ENCODE measurements at regions not wholly inside any gene's neighbourhood (a gene's known extent, or its start where the extent isn't known, plus 50 kb on each side); places are given as distances from the start of the nearest gene placed in this dataset.

DNA sequence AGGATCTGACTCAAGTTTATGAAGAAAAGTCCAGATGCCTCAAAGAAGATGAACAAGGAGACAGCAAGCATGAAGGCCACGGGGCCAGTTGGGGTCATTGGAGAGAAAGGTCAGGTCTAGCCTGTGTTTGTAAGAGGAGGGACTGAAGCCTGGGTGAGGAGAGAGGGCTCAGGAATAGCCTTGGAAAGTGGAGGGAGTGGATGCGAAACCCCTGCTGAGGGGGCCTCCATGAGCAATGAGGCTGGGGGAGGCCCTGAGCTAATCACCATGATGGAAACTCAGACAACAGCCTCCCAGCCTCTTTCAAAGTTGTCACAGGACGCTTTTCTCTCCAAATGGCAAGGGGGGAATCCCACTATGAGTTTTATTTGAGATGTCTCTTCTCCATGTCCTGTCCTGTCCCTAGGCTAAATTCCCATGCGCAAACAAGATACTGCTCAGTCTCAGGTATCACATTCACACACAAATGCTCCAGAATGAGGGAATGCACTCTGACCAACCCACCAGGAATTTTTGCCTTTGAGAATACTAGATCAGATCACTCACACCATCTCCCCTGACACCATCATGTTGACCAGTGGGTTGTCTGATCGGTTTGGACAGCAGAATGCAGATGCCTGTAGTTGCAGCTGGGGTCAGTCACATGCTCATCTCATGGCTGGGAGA lies 51.3 kb upstream of the TOP3B start:
- no TSS peak for BruUV-seq (replicated peaks)
- Histone ChIP-seq H3K27me3 (ENCODE audit: control insufficient read depth in 2 of 2, insufficient read depth in 2 of 2, low read length in 2 of 2) (no peaks in the 10 kb centered on the region), H3K4me2 (ENCODE audit: insufficient read depth, low read length) (no peak overlapping the region), H3K27ac (ENCODE audit: insufficient read depth, low read depth, low read length) (no peak overlapping the region), H4K20me1 (replicated peaks; ENCODE audit: control insufficient read depth, extremely low read depth, insufficient read depth, low read length) (no peaks in the 10 kb centered on the region), H3K9me1 (replicated peaks; ENCODE audit: control insufficient read depth, extremely low read depth, insufficient read depth, low read length) (no peaks in the 10 kb centered on the region), H3K4me3 (replicated peaks in 1 of 3; ENCODE audit: insufficient read depth in 1 of 3, low read depth in 1 of 3, low read length in 3 of 3) (no peak overlapping the region), H3K79me2 (ENCODE audit: control insufficient read depth, insufficient read depth, low read length) (no peaks in the 10 kb centered on the region), H2AFZ (ENCODE audit: low read depth, low read length) (no peak overlapping the region), H3K4me1 (ENCODE audit: control insufficient read depth, extremely low read depth, insufficient read depth, low read length) (no peaks in the 10 kb centered on the region), H3K36me3 (ENCODE audit: control insufficient read depth in 2 of 2, extremely low read depth in 1 of 2, insufficient read depth in 2 of 2, low read length in 2 of 2) (no peaks in the 10 kb centered on the region), H3K9ac (replicated peaks; ENCODE audit: extremely low read depth, insufficient read depth, low read length) (no peak overlapping the region), H3K9me3 (replicated peaks; ENCODE audit: control insufficient read depth, insufficient read depth, low read length) (no peaks in the 10 kb centered on the region)
- no peak for TF ChIP-seq MAX (IDR thresholded peaks at IDR 0.05; ENCODE audit: insufficient read depth, insufficient read length)
- TF ChIP-seq FOS (IDR thresholded peaks at IDR 0.05; ENCODE audit: borderline replicate concordance, insufficient read depth, low read length): no peak
- TF ChIP-seq POLR2AphosphoS5 (IDR thresholded peaks at IDR 0.05; ENCODE audit: insufficient read depth, low read depth, low read length): no peak
- TF ChIP-seq GATA2 (IDR thresholded peaks at IDR 0.05; ENCODE audit: insufficient read depth, insufficient read length, low read depth, low read length): no peak
- TF ChIP-seq EZH2 (IDR thresholded peaks at IDR 0.05; ENCODE audit: borderline replicate concordance, low read depth, low read length, severe bottlenecking): no peak
- TF ChIP-seq CTCF (IDR thresholded peaks at IDR 0.05; ENCODE audit: extremely low read depth in 1 of 2, insufficient read depth in 1 of 2, low read depth in 1 of 2, low read length in 2 of 2): no peak
- no peak for TF ChIP-seq MYC (IDR thresholded peaks at IDR 0.05; ENCODE audit: low read depth, low read length)
- intact Hi-C loops (cut with micrococcal nuclease): no loop called here
- POLR2A ChIA-PET: no interaction called here
- dilution Hi-C loops (cut with MboI; ENCODE audit: extremely low pct_ligation_motif_present, low sequenced_read_pairs): no loop called here
- FAIRE-seq (no peak), DNase-seq (ENCODE audit: low read depth, low spot score) (no peak)
- CTCF ChIA-PET: no interaction called here

Data from endothelial cell of umbilical vein (primary cell).